Neural progenitor cell (in vitro differentiated cells): ENCODE measurements at regions not wholly inside any gene's neighbourhood (a gene's known extent, or its start where the extent isn't known, plus 50 kb on each side); places are given as distances from the start of the nearest gene placed in this dataset.

Experiments
- EZH2 ChIP-seq: fragments of 200-600 bp; sonication (generic); IDR thresholded peaks from 2 replicates; pipeline ENCODE4 v1.6.1; 2017; ENCODE audit warnings: antibody characterized with exemption, mild to moderate bottlenecking, moderate library complexity
- TF ChIP-seq, protein P1 (sequence below): fragments of 200-600 bp; sonication (generic); IDR thresholded peaks from 2 replicates; pipeline ENCODE4 v1.5.1; 2017; ENCODE audit warnings: antibody characterized with exemption, mild to moderate bottlenecking

GRCh38 chr3:502486-502885 lies 305.9 kb downstream of the CHL1 start:
- TF ChIP-seq, protein P1, sequence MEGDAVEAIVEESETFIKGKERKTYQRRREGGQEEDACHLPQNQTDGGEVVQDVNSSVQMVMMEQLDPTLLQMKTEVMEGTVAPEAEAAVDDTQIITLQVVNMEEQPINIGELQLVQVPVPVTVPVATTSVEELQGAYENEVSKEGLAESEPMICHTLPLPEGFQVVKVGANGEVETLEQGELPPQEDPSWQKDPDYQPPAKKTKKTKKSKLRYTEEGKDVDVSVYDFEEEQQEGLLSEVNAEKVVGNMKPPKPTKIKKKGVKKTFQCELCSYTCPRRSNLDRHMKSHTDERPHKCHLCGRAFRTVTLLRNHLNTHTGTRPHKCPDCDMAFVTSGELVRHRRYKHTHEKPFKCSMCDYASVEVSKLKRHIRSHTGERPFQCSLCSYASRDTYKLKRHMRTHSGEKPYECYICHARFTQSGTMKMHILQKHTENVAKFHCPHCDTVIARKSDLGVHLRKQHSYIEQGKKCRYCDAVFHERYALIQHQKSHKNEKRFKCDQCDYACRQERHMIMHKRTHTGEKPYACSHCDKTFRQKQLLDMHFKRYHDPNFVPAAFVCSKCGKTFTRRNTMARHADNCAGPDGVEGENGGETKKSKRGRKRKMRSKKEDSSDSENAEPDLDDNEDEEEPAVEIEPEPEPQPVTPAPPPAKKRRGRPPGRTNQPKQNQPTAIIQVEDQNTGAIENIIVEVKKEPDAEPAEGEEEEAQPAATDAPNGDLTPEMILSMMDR = no peak
- TF ChIP-seq EZH2 = no peak
